Adrenal gland (tissue), 9 donors: ENCODE measurements at regions not wholly inside any gene's neighbourhood (a gene's known extent, or its start where the extent isn't known, plus 50 kb on each side); places are given as distances from the start of the nearest gene placed in this dataset.

ENCODE experiments used
- DNase-seq, 7 donors: peaks; one replicate each; pipeline ENCODE4 v3.0.0-alpha.2; 2019 to 2020
- H3K27ac ChIP-seq, 5 donors: fragments of 200-600 bp; sonication (generic) in 4 of 5; 1 replicate in 3 of 5; 2 replicates in 2 of 5; pipeline versions ENCODE4 v1.5.1 to v1.8.0; 2016 to 2020; ENCODE audit warnings: mild to moderate bottlenecking in 1 of 5
- H3K27me3 ChIP-seq: fragments of 200-600 bp; 2 replicates; pipeline ENCODE4 v1.8.0; 2021
- H3K36me3 ChIP-seq, 2 donors: fragments of 200-600 bp; replicated peaks in 1 of 2; 1 replicate in 1 of 2; 2 replicates in 1 of 2; pipeline versions ENCODE4 v1.5.1 to v1.8.0; 2018 to 2022
- H3K4me1 ChIP-seq, 2 donors: fragments of 200-600 bp; replicated peaks in 1 of 2; 1 replicate in 1 of 2; 2 replicates in 1 of 2; pipeline versions ENCODE4 v1.5.1 to v1.8.0; 2018 to 2021
- H3K4me3 ChIP-seq, 4 donors: fragments of 200-600 bp; sonication (generic) in 3 of 4; one replicate each; pipeline ENCODE4 v1.5.1; 2016 to 2018
- H3K9me3 ChIP-seq, 3 donors: fragments of 200-600 bp; sonication (generic) in 1 of 3; replicated peaks in 1 of 3; 1 replicate in 2 of 3; 2 replicates in 1 of 3; pipeline versions ENCODE4 v1.5.1 to v1.8.0; 2016 to 2021
- CTCF ChIP-seq, 6 experiments: fragments of 450-650 bp in 4 of 6; fragments of 200-600 bp in 2 of 6; sonication (generic) in 1 of 6; IDR thresholded peaks; 1 replicate in 5 of 6; 2 replicates in 1 of 6; pipeline versions ENCODE4 v1.5.1 to v1.8.0; 2016 to 2021; ENCODE audit warnings: antibody characterized with exemption in 6 of 6, mild to moderate bottlenecking in 2 of 6, moderate library complexity in 1 of 6
- POLR2A ChIP-seq, 2 donors: fragments of 450-650 bp; IDR thresholded peaks; one replicate each; pipeline ENCODE4 v1.6.1; 2017; ENCODE audit warnings: antibody characterized with exemption in 2 of 2, mild to moderate bottlenecking in 2 of 2, moderate library complexity in 1 of 2
- whole genome bisulfite sequencing, 4 donors: extraction: QIAGEN DNeasy Blood & Tissue Kit in 2 of 4; methylation state at CpG; one replicate each; pipeline versions ENCODE4 v1.1.5 to v1.1.7; 2013 to 2017; 5-methylcytosine and 5-hydroxymethylcytosine counted together
- intact Hi-C, 2 donors: fragments of 100-400 bp; cut with DNase I; formaldehyde crosslinking; loops; one replicate each; pipeline versions ENCODE4 v1.14.1 to v1.15.0; 2022 to 2023
- donor health status: healthy with polysubstance abuse.
- donor health status: Bipolar disorder and iron deficiency.
- donor health status: DM: yes; HTN: yes; CAD: no.
- donor health status: DM: no; HTN: no; CAD: no.
- donor health status: DM: no; HTN: no; CAD: no.

GRCh38 chr6:47156196-47156595 is 114.1 kb upstream of the ADGRF1 start:
- DNase-seq: no peak
- no peak for TF ChIP-seq POLR2A (IDR thresholded peaks at IDR 0.05)
- no peak for TF ChIP-seq CTCF (IDR thresholded peaks at IDR 0.05)
- 57 to 86% (median 83%) methylated on average over 4 of the region's 4 CpGs for WGBS, 4 donors

GRCh38 chr6:47153404-47153755 is 111.2 kb upstream of the ADGRF1 start:
- Histone ChIP-seq H3K36me3 (no peaks in the 10 kb centered on the region), H3K27ac (no peak overlapping the region), H3K27me3 (no peaks in the 10 kb centered on the region), H3K4me1 (no peaks in the 10 kb centered on the region), H3K9me3 (no peaks in the 10 kb centered on the region), H3K4me3 (no peak overlapping the region)
- DNase-seq: no peak
- TF ChIP-seq POLR2A (IDR thresholded peaks at IDR 0.05) (no peak), CTCF (IDR thresholded peaks at IDR 0.05) (no peak)
- intact Hi-C loops: no loop called here
- WGBS, 4 donors: 80 to 88% (median 84%) methylated on average over 3 of the region's 3 CpGs

More at GRCh38 chr6:47156196-47156595, 114.1 kb upstream of the ADGRF1 start:
- Histone ChIP-seq H3K4me3 (no peak overlapping the region), H3K9me3 (no peaks in the 10 kb centered on the region), H3K27me3 (no peaks in the 10 kb centered on the region), H3K27ac (no peak overlapping the region), H3K36me3 (no peaks in the 10 kb centered on the region), H3K4me1 (no peaks in the 10 kb centered on the region)
- intact Hi-C loops: no loop called here

- Histone ChIP-seq H3K27me3 (no peaks in the 10 kb centered on the region), H3K9me3 (no peaks in the 10 kb centered on the region), H3K27ac (no peak overlapping the region), H3K36me3 (no peaks in the 10 kb centered on the region), H3K4me3 (no peak overlapping the region), H3K4me1 (no peaks in the 10 kb centered on the region)
- WGBS, 4 donors: 74 to 81% (median 78%) methylated on average over 3 of the region's 3 CpGs
- DNase-seq: no peak
- intact Hi-C loops: no loop called here
- TF ChIP-seq CTCF (IDR thresholded peaks at IDR 0.05) (no peak), POLR2A (IDR thresholded peaks at IDR 0.05) (no peak)
These were observed 110.7 kb upstream of the ADGRF1 start for GRCh38 chr6:47152666-47153403.

- no peaks in the 10 kb centered on the region for H3K36me3 ChIP-seq
- H3K4me3 ChIP-seq: no peak overlapping the region
- TF ChIP-seq CTCF (IDR thresholded peaks at IDR 0.05) (no peak), POLR2A (IDR thresholded peaks at IDR 0.05) (no peak)
- H3K4me1 ChIP-seq: no peaks in the 10 kb centered on the region
- H3K27me3 ChIP-seq: no peaks in the 10 kb centered on the region
- DNase-seq: no peak
- intact Hi-C loops: no loop called here
- H3K9me3 ChIP-seq: no peaks in the 10 kb centered on the region
- WGBS, 4 donors: 66 to 79% (median 73%) methylated on average over 8 of the region's 8 CpGs
- no peak overlapping the region for H3K27ac ChIP-seq
These were observed 109.2 kb upstream of the ADGRF1 start for GRCh38 chr6:47151232-47151898.
